ENCODE measurements at regions not wholly inside any gene's neighbourhood (a gene's known extent, or its start where the extent isn't known, plus 50 kb on each side); places are given as distances from the start of the nearest gene placed in this dataset.
"Not testable (repeated sequence)": the region's sequence is repeated elsewhere in the genome, so short reads cannot be mapped to it uniquely, and the experiment has no call there.

DNA sequence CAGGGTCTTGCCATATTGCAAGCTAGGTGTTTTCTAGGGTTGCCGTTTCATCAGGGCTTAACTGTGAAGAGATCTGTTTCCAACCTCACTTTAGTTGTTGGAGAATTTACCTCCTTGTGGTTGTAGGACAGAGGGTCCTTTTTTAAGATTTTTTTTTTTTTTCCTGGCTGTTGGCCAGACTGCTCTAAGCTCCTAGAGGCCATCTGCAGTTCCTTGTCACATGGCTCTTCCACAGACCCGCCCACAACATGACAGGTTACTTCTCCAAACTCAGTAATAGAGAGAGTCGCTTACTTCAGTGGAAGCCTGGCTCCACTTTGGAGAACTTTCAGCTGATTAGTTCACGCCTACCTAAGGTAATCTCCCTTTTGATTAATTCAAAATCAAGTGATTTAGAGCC is 543.7 kb downstream of the DMRTA1 start:
- no peak for DNase-seq

DNA sequence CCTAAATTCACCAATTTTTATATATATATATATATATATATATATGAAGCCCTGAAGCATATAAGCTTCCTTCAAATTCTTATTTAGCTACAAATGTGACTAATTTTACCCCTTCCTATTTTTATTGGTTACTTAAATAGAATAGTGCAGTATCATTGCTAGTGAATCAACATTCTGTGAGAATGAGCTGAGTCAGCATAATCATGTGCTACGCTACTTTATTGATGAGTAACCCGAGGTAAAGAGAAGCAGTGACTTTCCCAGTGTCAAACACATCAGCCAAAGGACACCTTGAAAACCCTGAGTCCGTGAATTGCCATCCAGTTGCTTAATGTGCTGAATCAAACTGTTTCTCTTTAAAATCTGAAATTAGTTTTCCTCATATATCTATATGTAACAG is 546.2 kb downstream of the DMRTA1 start:
- DNase-seq: no peak

DNA sequence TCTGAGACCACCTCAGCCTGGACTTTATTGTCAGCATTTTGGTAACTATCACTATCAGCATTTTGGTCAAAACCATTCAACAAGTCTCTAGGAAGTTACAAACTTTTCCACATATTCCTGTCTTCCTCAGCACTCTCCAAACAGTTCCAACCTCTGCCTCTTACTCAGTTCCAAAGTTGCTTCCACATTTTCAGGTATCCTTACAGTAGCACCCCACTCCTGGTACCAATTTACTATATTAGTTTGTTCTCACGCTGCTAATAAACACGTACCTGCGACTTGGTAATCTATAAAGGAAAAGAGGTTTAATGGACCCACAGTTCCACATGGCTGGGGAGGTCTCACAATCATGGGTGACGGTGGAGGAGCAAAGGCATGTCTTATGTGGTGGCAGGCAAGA is 551.3 kb downstream of the DMRTA1 start:
- DNase-seq: no peak

DNA sequence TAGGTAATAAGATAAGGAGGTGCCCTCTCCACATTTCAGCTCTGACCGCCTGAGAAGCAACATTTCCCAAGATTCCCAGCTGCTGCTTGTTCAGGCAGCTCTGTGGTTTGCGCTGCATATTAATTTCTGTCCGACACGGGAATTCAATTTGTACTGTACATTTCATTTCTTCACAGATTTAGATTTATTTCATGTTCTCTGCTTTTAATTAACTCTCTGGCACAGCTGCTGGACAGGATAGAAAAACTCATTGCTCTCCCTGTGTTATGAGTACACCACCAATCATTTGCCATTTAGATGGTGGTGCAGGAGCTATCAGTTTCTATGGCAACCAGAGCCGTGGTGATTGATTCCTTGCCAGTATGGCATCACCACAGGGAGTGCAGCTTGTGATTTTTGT is 558.5 kb downstream of the DMRTA1 start:
- no peak for DNase-seq

DNA sequence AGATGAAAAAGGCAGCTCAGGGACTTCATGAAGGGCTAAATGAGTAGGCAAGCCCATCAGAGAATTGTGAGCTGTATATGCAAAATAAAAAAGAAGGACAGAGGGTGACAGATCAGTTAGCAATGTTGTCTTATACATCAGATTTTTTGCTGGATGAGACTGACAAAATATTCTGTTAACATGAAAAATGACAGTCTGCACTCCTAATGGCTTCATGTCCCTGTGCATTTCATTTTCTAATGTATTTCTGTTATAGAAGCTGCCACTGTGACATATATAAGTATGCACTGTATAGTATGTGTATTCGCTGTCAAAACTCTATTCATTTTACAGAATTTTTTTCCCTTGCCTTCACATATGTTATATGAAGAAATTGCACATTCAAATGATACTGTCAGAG is 559.5 kb downstream of the DMRTA1 start:
- no peak for DNase-seq

DNA sequence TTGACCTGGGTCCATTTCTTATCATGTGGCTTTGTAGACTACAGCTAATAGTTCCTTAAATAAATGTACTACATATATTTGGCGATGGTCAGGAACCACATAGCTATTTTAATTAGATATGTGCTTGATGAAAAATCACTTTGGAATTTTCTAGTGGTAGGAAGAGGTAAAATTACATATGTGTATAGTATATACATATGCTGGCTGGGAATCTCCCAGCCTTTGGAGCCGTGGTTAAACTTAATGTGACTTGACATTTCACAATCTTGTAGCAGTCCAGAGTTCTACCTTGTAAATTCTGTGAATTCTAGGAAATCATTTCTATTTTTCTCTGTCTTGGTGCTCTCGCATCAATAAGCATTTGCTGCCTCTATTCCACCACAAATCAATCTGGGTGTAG is 565.0 kb downstream of the DMRTA1 start:
- DNase-seq: no peak

DNA sequence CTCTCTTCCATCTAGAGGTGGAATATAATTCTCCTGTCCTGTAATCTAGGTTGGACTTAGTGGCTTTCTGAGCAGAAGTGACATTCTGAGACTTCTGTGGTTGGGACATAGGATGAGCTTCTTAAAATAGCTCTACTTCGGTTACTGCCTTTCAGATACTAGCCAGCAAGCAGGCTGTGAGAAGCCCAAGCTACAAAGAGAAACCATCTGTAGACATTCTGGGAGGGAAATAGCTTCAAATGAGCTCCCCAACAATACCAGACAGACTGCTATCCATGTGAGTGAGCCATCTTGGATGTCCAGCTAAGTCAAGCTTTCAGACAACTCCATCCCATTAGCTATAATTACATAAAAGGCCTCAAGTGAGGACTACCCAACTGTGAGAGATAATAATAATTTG is 568.9 kb downstream of the DMRTA1 start:
- DNase-seq: no peak

DNA sequence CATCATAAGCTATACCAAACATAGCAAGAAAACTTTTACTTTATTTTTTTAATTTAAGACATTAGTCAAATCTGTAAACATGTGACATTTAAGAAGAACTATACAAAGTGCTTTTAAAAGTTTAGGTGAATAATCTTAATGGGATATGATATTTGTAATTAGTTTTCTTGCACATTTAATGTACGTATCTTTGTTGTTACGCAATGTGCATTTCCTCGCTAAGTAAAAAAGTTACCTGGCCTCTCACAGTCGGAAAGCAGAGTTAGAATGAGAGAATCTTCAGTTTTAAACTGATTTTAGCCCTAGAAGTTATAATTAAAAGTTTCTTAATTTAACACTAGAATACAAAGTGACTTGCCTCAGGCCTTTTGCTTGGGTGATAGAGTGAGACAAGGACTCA is 589.8 kb downstream of the DMRTA1 start:
- DNase-seq: no peak

DNA sequence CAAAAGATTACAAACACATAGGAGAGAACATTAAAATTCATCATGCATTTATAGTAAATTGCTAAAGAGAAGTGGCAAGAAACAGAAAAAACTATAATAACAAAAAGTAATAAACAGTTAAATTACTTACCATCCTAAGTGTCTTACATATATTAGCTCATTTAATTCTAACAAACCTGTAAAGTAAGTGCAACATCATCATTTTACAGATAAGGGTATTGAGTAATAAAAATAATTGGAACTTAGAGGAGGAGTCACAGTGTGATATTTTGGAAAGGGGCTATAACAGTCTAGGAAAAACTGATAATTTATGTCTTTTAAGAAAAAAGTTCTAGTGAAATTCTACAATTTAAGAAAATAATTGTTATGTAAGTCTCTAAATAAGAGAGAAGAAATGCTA is 592.8 kb downstream of the DMRTA1 start:
- DNase-seq: no peak

DNA sequence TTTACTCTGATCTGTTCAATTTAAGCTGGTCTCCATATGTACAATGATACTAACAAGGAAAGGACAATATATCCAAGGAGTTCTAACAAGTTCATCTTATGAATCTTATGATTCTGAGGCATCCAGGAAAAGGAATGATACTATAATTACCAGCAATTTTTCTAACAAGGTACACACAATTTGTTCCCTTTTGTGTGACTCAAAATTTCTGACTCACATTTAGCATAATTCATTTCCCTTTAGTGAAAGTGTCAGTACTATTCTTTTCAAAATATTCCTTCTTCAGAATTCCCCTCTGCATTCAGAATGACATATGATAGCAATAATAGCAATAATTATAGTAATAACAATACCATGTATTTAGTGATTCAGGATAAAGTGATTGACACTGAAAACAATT is 594.8 kb downstream of the DMRTA1 start:
- no peak for DNase-seq

DNA sequence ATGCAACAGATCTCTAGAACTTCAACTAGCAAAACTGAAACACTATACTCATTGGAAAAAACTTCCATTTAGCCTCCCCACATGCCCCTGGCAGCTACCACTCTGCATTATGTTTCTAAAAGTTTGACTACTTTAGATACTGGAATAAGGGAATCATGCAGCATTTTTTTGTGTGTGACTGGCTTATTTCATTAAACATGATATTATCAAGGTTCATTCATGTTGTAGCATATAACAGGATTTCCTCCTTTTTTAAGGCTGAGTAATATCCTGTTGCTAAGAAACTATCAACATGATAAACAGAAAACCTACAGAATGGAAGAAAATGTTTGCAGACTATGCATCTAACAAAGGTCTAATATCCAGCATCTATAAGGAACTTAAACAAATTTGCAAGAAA is 597.9 kb downstream of the DMRTA1 start:
- no peak for DNase-seq

DNA sequence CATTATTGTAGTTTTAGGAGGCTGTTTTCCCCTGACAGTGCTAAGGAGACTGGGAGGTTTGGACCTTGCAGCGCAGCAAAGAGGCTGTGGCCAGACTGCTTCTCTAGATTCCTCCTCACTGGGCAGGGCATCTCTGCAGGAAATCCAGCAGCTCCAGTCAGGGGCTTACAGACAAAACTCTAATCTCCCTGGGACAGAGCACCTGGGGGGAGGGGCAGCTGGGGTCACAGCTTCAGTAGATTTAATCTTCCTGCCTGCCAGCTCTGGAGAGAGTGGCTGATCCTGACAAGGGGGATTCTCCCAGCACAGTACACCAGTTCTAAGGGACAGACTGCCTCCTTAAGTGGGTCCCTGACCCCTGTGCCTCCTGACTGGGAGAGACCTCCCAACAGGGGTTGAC is 599.4 kb downstream of the DMRTA1 start:
- DNase-seq: not testable (repeated sequence)

DNA sequence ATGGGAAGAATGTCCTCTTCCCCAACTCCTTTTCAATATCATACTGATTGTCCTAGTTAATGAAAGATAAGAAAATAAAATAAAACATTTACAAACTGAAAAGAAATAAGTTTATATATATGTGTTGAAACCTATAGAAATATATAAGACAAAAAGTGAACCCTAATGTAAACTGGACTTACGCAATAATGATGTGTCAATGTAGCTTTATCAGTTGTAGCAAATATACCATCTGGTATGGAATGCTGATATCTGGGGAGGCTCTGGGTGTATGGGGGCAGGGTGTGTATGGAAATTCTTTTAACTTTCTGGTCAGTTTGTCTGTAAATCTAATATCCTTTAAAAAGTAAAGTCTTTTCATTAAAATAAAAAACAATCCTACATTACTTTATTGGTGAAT is 603.9 kb downstream of the DMRTA1 start:
- no peak for DNase-seq

DNA sequence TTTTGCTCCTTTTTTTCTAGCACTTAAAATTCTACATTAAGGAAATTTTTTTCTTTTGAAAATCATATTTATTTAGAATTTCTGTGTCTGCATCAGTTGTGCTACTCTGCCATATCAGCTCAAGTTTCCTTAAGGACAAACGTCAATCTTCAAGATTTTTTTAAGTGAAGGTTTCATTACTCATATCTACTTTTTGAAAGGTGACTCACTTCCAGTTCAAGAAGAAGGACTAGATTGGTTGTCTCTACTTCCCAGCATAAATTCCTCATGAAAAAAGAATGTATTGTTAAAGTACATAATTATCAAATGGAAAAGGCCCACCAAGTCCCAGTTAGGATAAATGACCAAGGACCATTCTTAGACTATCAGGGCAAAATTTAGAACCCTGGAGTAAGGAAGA is 626.5 kb downstream of the DMRTA1 start:
- DNase-seq: no peak

DNA sequence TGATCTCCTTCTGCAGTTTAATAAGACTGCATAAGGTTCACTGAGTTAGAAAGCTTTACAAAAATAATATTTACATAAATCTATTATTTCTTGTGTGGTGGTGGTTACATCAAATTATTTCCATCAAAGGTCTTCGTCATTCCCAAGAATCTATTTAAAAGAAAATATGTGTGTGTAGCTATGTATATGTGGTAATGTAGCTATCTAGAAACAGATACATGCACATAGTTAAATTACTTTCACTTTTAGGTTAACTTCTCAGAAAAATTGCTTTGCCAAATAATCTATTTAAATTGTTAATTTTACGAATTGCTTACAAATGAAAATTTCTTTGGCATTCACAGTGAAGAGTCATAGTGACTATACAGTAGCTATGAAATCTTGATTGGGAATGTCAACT is 633.2 kb downstream of the DMRTA1 start:
- no peak for DNase-seq

DNA sequence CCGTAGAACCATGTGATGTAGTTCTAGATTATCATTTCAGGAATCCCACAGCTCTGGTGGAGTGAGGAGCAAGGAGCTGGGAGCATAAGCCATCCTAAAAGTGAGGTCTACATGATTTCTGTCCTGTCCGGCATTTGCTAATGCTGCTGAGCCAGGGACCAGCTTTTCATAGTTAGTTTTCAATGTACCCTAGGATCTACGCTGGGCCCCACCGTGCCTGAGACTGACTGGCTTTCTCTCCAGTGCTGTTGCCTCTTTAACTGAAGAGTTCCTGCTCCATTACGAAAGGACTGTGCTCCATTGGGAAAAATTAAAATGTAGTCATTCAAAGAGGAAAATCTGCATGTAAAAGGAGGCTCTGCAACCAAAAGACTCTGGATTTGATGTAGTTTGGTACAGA is 634.8 kb downstream of the DMRTA1 start:
- no peak for DNase-seq

DNA sequence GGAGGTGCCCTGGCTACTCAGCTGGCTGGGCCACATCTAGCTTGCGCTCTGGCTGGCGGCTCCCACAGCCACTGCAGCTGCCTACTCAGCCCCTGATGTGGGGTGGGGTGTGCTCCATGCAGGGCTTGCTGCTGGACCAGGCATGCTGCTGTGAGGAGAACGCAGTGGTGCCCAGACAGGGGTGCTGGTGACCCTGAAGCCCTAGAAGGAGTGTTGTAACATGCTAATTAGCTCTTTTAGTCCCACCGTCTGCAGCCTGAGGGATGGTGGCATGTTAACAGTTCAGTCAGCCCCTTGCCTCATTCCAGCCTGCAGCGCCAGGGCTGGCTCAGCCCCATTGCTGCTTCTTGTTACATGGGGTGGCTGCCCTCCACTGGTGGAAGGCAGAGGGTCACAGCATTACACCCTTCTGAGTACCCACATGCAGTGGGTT is 642.3 kb downstream of the DMRTA1 start:
- DNase-seq: no peak

DNA sequence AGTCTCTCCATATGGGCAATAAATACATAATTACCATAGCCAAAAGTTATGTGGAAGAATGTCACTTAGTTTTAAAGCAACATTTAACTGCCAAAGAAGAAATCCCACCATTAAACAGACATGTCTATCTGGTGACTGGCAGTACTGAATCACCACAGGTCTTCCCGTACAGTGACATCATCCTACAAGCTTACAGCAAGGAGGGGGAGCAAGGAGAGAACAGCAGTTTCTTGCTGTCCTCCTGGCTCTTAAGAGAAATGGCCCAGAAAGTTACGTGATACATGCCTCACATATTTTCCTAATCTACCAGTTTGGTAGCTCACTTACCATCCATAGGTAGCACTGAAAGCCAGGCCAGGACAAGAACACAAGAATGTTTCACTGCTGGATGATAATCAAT is 671.0 kb downstream of the DMRTA1 start:
- DNase-seq: no peak

DNA sequence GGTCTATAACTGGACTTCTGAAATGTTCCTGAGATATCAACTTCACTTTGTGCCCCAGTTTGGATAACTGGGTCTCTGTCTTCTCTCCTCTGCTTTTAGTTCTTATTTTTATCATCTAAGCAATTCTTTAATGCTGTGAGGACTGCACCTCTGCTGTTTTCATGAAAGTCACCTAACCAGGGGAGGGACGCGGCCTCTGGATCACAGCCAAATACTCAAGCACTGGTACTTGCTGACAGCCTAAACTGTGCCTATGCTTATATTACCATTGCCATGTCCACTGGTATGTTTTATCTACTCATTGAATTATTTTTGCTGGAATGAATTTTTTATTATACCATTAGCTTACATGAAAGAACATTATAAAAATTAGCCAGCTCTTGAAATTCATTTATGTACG is 674.0 kb downstream of the DMRTA1 start:
- DNase-seq: no peak

DNA sequence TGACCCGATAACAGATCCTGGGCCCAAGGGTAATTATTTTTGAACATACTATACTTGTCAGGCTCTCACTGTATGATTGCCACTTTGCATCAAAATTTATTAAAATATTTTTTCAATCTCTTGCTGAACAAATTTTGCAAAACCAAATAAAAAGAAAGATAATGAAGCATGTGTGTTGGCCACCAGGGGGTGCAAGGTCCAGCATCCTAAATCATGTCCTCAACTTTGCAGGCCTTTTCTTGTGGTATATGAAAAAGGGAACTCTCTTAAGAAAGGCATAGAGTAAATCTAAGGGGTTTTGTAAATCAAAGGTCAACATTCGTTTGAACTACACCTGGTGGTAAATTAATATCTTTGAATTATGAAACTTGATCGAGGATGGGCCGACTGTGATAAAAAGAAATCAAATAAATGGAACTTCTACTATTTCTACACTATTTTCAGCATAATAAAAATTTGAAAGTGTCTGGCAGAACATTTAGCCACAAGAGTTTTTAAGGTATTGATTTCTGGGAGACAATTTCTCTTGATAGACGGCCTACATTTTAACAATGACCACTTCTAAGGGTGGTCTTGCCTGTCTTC is 676.5 kb downstream of the DMRTA1 start:
- DNase-seq: peak; percentile 46

DNA sequence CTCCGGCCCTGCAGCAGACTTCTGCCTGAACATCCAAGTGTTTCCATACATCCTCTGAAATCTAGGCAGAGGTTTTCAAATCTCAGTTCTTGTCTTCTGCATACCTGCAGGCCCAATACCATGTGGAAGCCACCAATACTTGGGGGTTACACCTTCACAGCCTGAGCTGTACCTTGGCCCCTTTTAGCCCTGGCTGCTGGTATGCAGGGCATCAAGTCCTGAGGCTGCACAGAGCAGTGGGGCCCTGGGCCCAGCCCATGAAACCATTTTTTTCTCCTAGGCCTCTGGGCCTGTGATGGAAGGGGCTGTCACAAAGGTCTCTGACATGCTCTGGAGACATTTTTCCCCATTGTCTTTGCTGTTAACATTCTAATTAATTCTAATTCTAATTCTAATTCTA is 680.6 kb downstream of the ELAVL2 start:
- DNase-seq: no peak

DNA sequence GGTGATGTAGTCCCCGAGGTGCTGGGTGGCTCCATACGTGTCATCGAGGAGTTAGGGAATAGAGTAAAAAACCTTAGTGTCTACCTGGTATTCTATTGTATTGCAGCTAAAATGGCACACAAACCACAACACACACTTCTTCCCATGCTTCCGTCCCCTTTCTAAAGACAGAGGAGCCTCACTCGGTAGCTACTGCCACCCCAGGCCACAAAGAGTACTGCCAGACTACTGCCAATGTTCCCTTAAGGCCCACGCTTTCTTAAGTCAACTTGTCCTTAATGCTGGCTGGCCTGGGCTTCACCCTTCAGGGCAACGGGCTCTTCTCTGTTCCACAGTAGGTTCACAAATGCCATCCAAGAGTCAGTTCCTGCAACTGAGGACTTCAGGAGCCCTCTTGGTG is 673.0 kb downstream of the ELAVL2 start:
- no peak for DNase-seq

DNA sequence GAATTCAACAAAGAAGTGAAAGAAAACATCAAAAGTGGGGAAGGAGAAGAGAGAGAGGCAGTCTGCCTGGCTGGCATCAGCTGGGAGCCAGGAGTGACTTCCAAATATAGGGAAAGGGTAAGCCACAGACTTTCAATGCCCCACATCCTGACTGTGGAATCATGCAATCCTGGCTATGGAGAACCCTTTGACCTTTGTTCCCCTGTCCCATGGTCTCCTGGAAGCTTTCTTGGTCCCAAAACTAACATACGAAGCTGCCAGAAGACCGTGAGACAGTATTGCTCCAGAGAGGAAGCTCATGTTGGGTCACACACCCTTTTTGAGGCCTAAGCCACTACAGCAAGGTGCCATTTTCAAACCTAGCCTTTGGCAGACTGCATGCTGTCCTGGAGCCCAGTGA is 665.5 kb downstream of the ELAVL2 start:
- DNase-seq: no peak

DNA sequence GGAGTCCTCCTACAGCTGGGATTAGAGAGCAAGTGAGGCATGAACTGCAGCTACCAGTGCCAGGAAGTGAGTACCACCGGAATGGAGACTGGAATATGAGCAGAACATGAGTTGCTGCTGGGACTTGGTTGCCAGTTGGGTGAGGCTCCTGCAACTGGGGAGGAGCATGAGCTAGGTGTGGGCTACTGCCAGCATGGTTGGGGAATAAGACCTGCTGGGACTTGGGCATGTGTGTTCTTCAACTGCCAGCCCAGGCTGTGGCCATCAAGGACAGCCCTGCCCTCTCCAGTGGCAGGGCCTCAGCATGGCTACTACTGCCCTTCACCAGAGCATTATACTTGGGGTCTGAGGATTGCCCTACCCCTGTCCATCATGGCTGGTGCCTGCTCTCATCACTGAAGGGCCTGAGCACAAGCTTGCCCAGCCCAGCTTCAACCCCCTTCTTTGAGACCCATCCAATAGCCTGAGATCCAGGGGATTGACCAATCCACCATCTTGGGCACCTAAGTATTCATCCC is 665.0 kb downstream of the ELAVL2 start:
- no peak for DNase-seq

DNA sequence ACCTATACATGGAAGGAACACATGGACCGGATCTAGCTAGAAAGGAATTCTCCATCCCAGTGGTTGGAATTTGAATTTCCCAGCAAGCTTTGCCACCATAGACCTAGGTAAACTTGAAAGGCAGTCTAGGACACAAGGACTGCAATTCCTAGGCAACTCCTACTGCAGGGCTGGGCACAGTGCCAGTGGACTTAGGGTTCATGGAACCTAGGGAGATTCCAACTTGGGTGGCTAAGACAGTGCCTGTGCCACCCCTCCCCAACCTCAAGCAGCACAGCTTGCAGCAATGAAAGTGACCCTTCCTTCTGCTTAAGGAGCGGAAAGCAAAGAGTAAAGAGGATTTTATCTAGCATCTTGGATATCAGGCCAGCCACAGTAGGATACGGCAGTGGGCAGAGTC is 663.3 kb downstream of the ELAVL2 start:
- DNase-seq: no peak
